IPS-NIHi7 (cell line): ENCODE measurements at regions not wholly inside any gene's neighbourhood (a gene's known extent, or its start where the extent isn't known, plus 50 kb on each side); places are given as distances from the start of the nearest gene placed in this dataset.

Source experiments
- DNase-seq: peaks from one replicate; pipeline ENCODE4 v3.0.0; 2012; ENCODE audit warnings: mixed read lengths; ENCODE audit errors: extremely low spot score

- DNase-seq = no peak
Measured at GRCh38 chr15:70400766-70401541, 303.2 kb upstream of the TLE3 start.

GRCh38 chr15:70399204-70399603 lies 301.5 kb upstream of the TLE3 start:
- no peak for DNase-seq

- DNase-seq = no peak
Measured at GRCh38 chr15:70398694-70399093, 301.0 kb upstream of the TLE3 start.

GRCh38 chr15:70396807-70397206 lies 299.1 kb upstream of the TLE3 start:
- no peak for DNase-seq

GRCh38 chr15:70395164-70395563 lies 297.4 kb upstream of the TLE3 start:
- no peak for DNase-seq

- no peak for DNase-seq
Measured at GRCh38 chr15:70390723-70391122, 293.0 kb upstream of the TLE3 start.

GRCh38 chr15:70387993-70388392 lies 290.3 kb upstream of the TLE3 start:
- DNase-seq = no peak

GRCh38 chr15:70387081-70387480 lies 289.4 kb upstream of the TLE3 start:
- no peak for DNase-seq

- DNase-seq = no peak
Measured at GRCh38 chr15:70385711-70386110, 288.0 kb upstream of the TLE3 start.

GRCh38 chr15:70385052-70385451 lies 287.3 kb upstream of the TLE3 start:
- no peak for DNase-seq

- no peak for DNase-seq
Measured at GRCh38 chr15:70383856-70384255, 286.1 kb upstream of the TLE3 start.

GRCh38 chr15:70382762-70383458 lies 285.2 kb upstream of the TLE3 start:
- DNase-seq = no peak

- DNase-seq = no peak
Measured at GRCh38 chr15:70382009-70382749, 284.5 kb upstream of the TLE3 start.

GRCh38 chr15:70379938-70380883 lies 282.5 kb upstream of the TLE3 start:
- no peak for DNase-seq

- no peak for DNase-seq
Measured at GRCh38 chr15:70379134-70379533, 281.4 kb upstream of the TLE3 start.

GRCh38 chr15:70378126-70379031 lies 280.7 kb upstream of the TLE3 start:
- DNase-seq = no peak

- DNase-seq = peak; percentile 66
Measured at GRCh38 chr15:70376929-70377691, 279.4 kb upstream of the TLE3 start.

- DNase-seq = no peak
Measured at GRCh38 chr15:70376031-70376928, 278.6 kb upstream of the TLE3 start.

- no peak for DNase-seq
Measured at GRCh38 chr15:70375586-70375985, 277.9 kb upstream of the TLE3 start.
